IMR-90 (cell line): ENCODE measurements at regions not wholly inside any gene's neighbourhood (a gene's known extent, or its start where the extent isn't known, plus 50 kb on each side); places are given as distances from the start of the nearest gene placed in this dataset.

ENCODE experiments used
- ATAC-seq: fragments of 200-7000 bp; cut with Tn5 transposase; 2 replicates; pipeline ENCODE4 v1.9.1; 2020; ENCODE audit warnings: low read depth, mild to moderate bottlenecking, moderate library complexity
- BruUV-seq: library from RNA; stranded (reverse); fragments of 400-500 nt; replicated peaks from 2 replicates; lab custom pipeline; 2021; lab: Mats Ljungman, UMichigan
- CTCF ChIA-PET: fragments of 300-600 bp; formaldehyde crosslinking; extraction: SDS; loops from one replicate; lab custom pipeline; 2021; ENCODE audit warnings: antibody characterized with exemption; lab: Yijun Ruan, JAX
- POLR2A ChIA-PET: fragments of 300-600 bp; sonication (Branson Sonifier 250); formaldehyde crosslinking; loops from one replicate; lab custom pipeline; 2022; ENCODE audit warnings: antibody characterized with exemption; ENCODE audit not compliant: unreplicated experiment; lab: Charles Lee
- DNase-seq: peaks from one replicate; pipeline ENCODE4 v3.0.0; 2013
- H2AFZ ChIP-seq: replicated peaks from 2 replicates; pipeline ENCODE3; 2013; ENCODE audit warnings: low read length, mild to moderate bottlenecking; ENCODE audit not compliant: poor library complexity
- H2AK5ac ChIP-seq: 2 replicates; pipeline ENCODE4 v1.6.1; 2013; ENCODE audit warnings: low read depth, low read length, inconsistent platforms
- H2AK9ac ChIP-seq: replicated peaks from 2 replicates; pipeline ENCODE3; 2013; ENCODE audit warnings: mild to moderate bottlenecking, low read depth, low read length, moderate library complexity; ENCODE audit not compliant: poor library complexity
- H2BK120ac ChIP-seq: 2 replicates; pipeline ENCODE4 v1.6.1; 2013; ENCODE audit warnings: low read depth, low read length, inconsistent platforms
- H2BK15ac ChIP-seq: 3 replicates; pipeline ENCODE4 v1.6.1; 2013; ENCODE audit warnings: low read depth, low read length, inconsistent platforms
- H2BK20ac ChIP-seq: 2 replicates; pipeline ENCODE4 v1.6.1; 2013; ENCODE audit warnings: low read depth, mild to moderate bottlenecking, inconsistent platforms, low read length, moderate library complexity
- H2BK5ac ChIP-seq: 2 replicates; pipeline ENCODE4 v1.6.1; 2013; ENCODE audit warnings: mild to moderate bottlenecking, low read depth, low read length, inconsistent platforms; ENCODE audit not compliant: poor library complexity, severe bottlenecking
- H3K14ac ChIP-seq: replicated peaks from 2 replicates; pipeline ENCODE4 v1.6.1; 2013; ENCODE audit warnings: low read depth, low read length, inconsistent platforms
- H3K18ac ChIP-seq: 2 replicates; pipeline ENCODE4 v1.6.1; 2013; ENCODE audit warnings: low read depth, low read length, control low read depth
- H3K23ac ChIP-seq: 2 replicates; pipeline ENCODE4 v1.6.1; 2013; ENCODE audit warnings: low read depth, low read length, inconsistent platforms
- H3K27ac ChIP-seq: 2 replicates; pipeline ENCODE4 v1.5.1; 2013; ENCODE audit warnings: mild to moderate bottlenecking, control low read depth, low read length; ENCODE audit not compliant: insufficient read depth
- H3K27me3 ChIP-seq: 2 replicates; pipeline ENCODE4 v1.6.1; 2013; ENCODE audit warnings: low read length; ENCODE audit not compliant: control insufficient read depth, insufficient read depth
- H3K36me3 ChIP-seq: 2 replicates; pipeline ENCODE4 v1.6.1; 2013; ENCODE audit warnings: low read length, mixed read lengths; ENCODE audit not compliant: control insufficient read depth, insufficient read depth
- H3K4ac ChIP-seq: 2 replicates; pipeline ENCODE4 v1.6.1; 2013; ENCODE audit warnings: low read depth, low read length, inconsistent platforms
- H3K4me1 ChIP-seq: 2 replicates; pipeline ENCODE4 v1.6.1; 2013; ENCODE audit warnings: low read length, mixed read lengths; ENCODE audit not compliant: control insufficient read depth, insufficient read depth
- H3K4me2 ChIP-seq: 2 replicates; pipeline ENCODE4 v1.6.1; 2013; ENCODE audit warnings: low read depth, mild to moderate bottlenecking, control low read depth, low read length, moderate library complexity
- H3K4me3 ChIP-seq: 2 replicates; pipeline ENCODE4 v1.5.1; 2013; ENCODE audit warnings: low read depth, mild to moderate bottlenecking, control low read depth, low read length, moderate library complexity; ENCODE audit not compliant: insufficient read depth
- H3K56ac ChIP-seq: 2 replicates; pipeline ENCODE4 v1.6.1; 2013; ENCODE audit warnings: low read length, inconsistent platforms; ENCODE audit not compliant: insufficient read depth; ENCODE audit errors: extremely low read depth
- H3K79me1 ChIP-seq, 2 experiments: 2 replicates each; pipeline ENCODE4 v1.6.1; 2013; ENCODE audit warnings: low read length in 2 of 2, inconsistent platforms in 1 of 2, low read depth in 1 of 2
- H3K9ac ChIP-seq: 2 replicates; pipeline ENCODE4 v1.6.1; 2013; ENCODE audit warnings: low read depth, low read length, control low read depth
- H3K9me1 ChIP-seq: 2 replicates; pipeline ENCODE4 v1.6.1; 2013; ENCODE audit warnings: low read length, inconsistent platforms; ENCODE audit not compliant: insufficient read depth
- H3K9me3 ChIP-seq: 2 replicates; pipeline ENCODE4 v1.6.1; 2013; ENCODE audit warnings: low read length; ENCODE audit not compliant: control insufficient read depth, insufficient read depth
- H4K20me1 ChIP-seq: 2 replicates; pipeline ENCODE4 v1.6.1; 2013; ENCODE audit warnings: low read length, inconsistent platforms; ENCODE audit not compliant: insufficient read depth
- H4K5ac ChIP-seq: 2 replicates; pipeline ENCODE4 v1.6.1; 2013; ENCODE audit warnings: mild to moderate bottlenecking, low read depth, low read length, control low read depth
- H4K8ac ChIP-seq, 2 experiments: 2 replicates each; pipeline ENCODE4 v1.6.1; 2013; ENCODE audit warnings: low read depth in 2 of 2, low read length in 2 of 2, control low read depth in 1 of 2, inconsistent platforms in 1 of 2
- H4K91ac ChIP-seq: 2 replicates; pipeline ENCODE4 v1.6.1; 2013; ENCODE audit warnings: low read depth, low read length, inconsistent platforms; ENCODE audit not compliant: insufficient read depth
- ELK1 ChIP-seq: fragments of 150-350 bp; IDR thresholded peaks from 2 replicates; pipeline ENCODE4 v1.6.1; 2016; ENCODE audit warnings: low read depth, mild to moderate bottlenecking, low read length, moderate library complexity, borderline replicate concordance
- MAFK ChIP-seq: IDR thresholded peaks from 2 replicates; pipeline ENCODE4 v1.6.1; 2012; ENCODE audit warnings: low read depth, low read length, improper control_type of control experiment
- MXI1 ChIP-seq: IDR thresholded peaks from 2 replicates; pipeline ENCODE4 v1.6.1; 2012; ENCODE audit warnings: low read depth, mild to moderate bottlenecking, low read length, moderate library complexity, borderline replicate concordance
- WGBS, 2 experiments: methylation state at CpG; one replicate each; pipeline versions ENCODE4 v1.1.5 to v1.1.7; 2013; ENCODE audit warnings: missing lambda C conversion rate in 2 of 2; ENCODE audit not compliant: insufficient read length in 1 of 2; ENCODE audit errors: extremely low coverage in 2 of 2; 5-methylcytosine and 5-hydroxymethylcytosine counted together
- dilution Hi-C: fragments of 300-500 bp; cut with HindIII; formaldehyde crosslinking; loops from one replicate; pipeline ENCODE4 v1.14.3; 2018; ENCODE audit warnings: low sequenced_read_pairs; ENCODE audit not compliant: unreplicated experiment
- in situ Hi-C: fragments of 300-500 bp; cut with MboI; formaldehyde crosslinking; loops from 3 replicates; pipeline ENCODE4 v1.14.3; 2019; ENCODE audit warnings: low sequenced_read_pairs, inconsistent platforms, mixed read lengths
- intact Hi-C: fragments of 100-400 bp; cut with micrococcal nuclease; formaldehyde crosslinking; loops from 2 replicates; pipeline ENCODE4 v1.10.0; 2022

GRCh38 chr12:69141074-69141473, 98.3 kb upstream of the CPSF6 start:
- Histone ChIP-seq H3K4ac (no peak overlapping the region), H3K79me1 (no peaks in the 10 kb centered on the region), H2BK20ac (no peak overlapping the region), H3K14ac (no peak overlapping the region), H3K27ac (no peak overlapping the region), H2AK5ac (no peak overlapping the region), H2BK15ac (no peak overlapping the region), H3K27me3 (peaks cover 2% of the 10 kb centered on the region), H3K18ac (no peak overlapping the region), H2BK120ac (no peak overlapping the region), H3K56ac (no peak overlapping the region), H2BK5ac (no peak overlapping the region), H4K8ac (no peak overlapping the region), H3K9me1 (no peaks in the 10 kb centered on the region), H3K9ac (no peak overlapping the region), H3K4me1 (no peaks in the 10 kb centered on the region), H2AK9ac (no peak overlapping the region), H3K4me3 (no peak overlapping the region), H4K20me1 (no peaks in the 10 kb centered on the region), H2AFZ (no peak overlapping the region), H4K5ac (no peak overlapping the region), H3K4me2 (no peak overlapping the region), H3K36me3 (no peaks in the 10 kb centered on the region), H3K23ac (no peak overlapping the region), H3K9me3 (peaks cover 9% of the 10 kb centered on the region), H4K91ac (no peak overlapping the region)
- no peak for ATAC-seq
- intact Hi-C loops (no loop called here), dilution Hi-C loops (no loop called here), in situ Hi-C loops (no loop called here)
- ChIA-PET POLR2A (no interaction called here), CTCF (no interaction called here)
- no peak for DNase-seq
- WGBS, 2 experiments, result no CpG with 5 or more reads among the region's 2 CpGs
- TF ChIP-seq MXI1, result no peak
- TF ChIP-seq ELK1, result no peak
- TF ChIP-seq MAFK, result peak; percentile 40
- BruUV-seq, result no TSS peak
